ENCODE measurements at regions not wholly inside any gene's neighbourhood (a gene's known extent, or its start where the extent isn't known, plus 50 kb on each side); places are given as distances from the start of the nearest gene placed in this dataset.

- intact Hi-C loops (cut with DNase I; ENCODE audit: low total_unique reads), result no loop called here
- no peak for TF ChIP-seq POLR2AphosphoS5 (IDR thresholded peaks at IDR 0.05)
- TF ChIP-seq POLR2A (IDR thresholded peaks at IDR 0.05), result no peak
- no peak for TF ChIP-seq CTCF (IDR thresholded peaks at IDR 0.05 in 8 of 11, conservative IDR thresholded peaks at IDR 0.05 in 3 of 11)
- H3K4me1 ChIP-seq, result peaks cover 0 to 19% (median 9%) of the 10 kb centered on the region in 6 donors
Measured at GRCh38 chr20:4366076-4366475, 117.0 kb upstream of the ADRA1D start.

DNA sequence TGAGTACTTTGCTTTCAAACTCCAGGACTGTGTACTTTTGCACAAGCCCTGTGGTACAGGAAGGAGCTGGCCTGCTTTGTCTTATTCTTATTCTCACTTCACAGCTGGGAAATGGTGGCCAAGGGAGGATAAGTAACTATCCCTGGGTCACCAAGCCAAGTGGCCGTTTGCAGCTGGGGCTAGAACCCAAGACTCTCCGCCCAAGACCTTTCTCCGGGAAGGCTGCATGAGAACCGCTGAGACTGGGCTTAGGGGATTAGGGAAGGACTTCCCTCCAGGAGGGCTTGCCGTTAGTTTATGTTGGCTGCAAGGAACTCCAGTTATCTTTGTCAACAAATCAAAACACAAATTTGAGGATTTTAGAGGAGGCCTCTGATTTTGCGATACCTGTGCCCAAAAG lies 109.5 kb upstream of the ADRA1D start:
- Histone ChIP-seq H3K4me3 (no peak overlapping the region), H3K27ac (no peak overlapping the region), H3K9me3 (no peaks in the 10 kb centered on the region), H3K27me3 (replicated peaks in 1 of 7) (no peaks in the 10 kb centered on the region), H3K36me3 (no peaks in the 10 kb centered on the region), H3K4me1 (no peaks in the 10 kb centered on the region)
- TF ChIP-seq CTCF (IDR thresholded peaks at IDR 0.05 in 8 of 11, conservative IDR thresholded peaks at IDR 0.05 in 3 of 11) (no peak), POLR2A (IDR thresholded peaks at IDR 0.05) (no peak), POLR2AphosphoS5 (IDR thresholded peaks at IDR 0.05) (no peak)
- DNase-seq, result no peak
- 83 to 92% (median 89%) methylated on average over 6 of the region's 6 CpGs for WGBS, 5 donors
- intact Hi-C loops (cut with DNase I; ENCODE audit: low total_unique reads), result no loop called here

More at GRCh38 chr20:4366076-4366475, 117.0 kb upstream of the ADRA1D start:
- no peaks in the 10 kb centered on the region for H3K36me3 ChIP-seq
- WGBS, 5 donors, result 59 to 80% (median 75%) methylated on average over 1 of the region's 1 CpG
- H3K4me3 ChIP-seq, result no peak overlapping the region
- DNase-seq, result no peak
- no peak overlapping the region for H3K27ac ChIP-seq
- no peaks in the 10 kb centered on the region for H3K27me3 ChIP-seq (replicated peaks in 1 of 7)
- H3K9me3 ChIP-seq, result no peaks in the 10 kb centered on the region

DNA sequence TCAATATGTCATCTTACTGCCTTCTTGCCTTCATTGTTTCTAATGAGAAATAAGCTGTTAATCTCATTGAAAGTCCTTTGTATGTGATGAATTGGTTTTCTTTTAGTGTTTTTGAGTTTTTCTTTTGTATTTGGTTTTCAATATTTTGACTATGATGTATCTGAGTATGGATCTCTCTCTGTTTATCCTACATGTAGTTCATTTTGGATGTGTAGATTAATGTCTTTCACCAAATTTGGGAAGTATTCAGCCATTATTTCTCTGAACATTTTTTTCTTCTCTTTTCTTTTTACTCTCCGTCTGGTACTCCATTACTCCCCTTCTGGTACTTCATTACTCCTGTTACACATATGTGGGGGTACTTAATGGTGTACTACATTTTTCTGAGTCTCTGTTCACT lies 103.3 kb upstream of the ADRA1D start:
- no peaks in the 10 kb centered on the region for H3K4me1 ChIP-seq
- H3K36me3 ChIP-seq, result no peaks in the 10 kb centered on the region
- 90 to 100% (median 96%) methylated on average over 1 of the region's 1 CpG for WGBS, 5 donors
- no peak overlapping the region for H3K27ac ChIP-seq
- H3K9me3 ChIP-seq, result peaks cover 0 to 13% (median 12%) of the 10 kb centered on the region in 8 donors
- no peaks in the 10 kb centered on the region for H3K27me3 ChIP-seq (replicated peaks in 1 of 7)
- DNase-seq, result no peak
- H3K4me3 ChIP-seq, result no peak overlapping the region
- TF ChIP-seq CTCF (IDR thresholded peaks at IDR 0.05 in 8 of 11, conservative IDR thresholded peaks at IDR 0.05 in 3 of 11) (no peak), POLR2A (IDR thresholded peaks at IDR 0.05) (no peak), POLR2AphosphoS5 (IDR thresholded peaks at IDR 0.05) (no peak)
- intact Hi-C loops (cut with DNase I; ENCODE audit: low total_unique reads), result no loop called here

GRCh38 chr20:4350096-4350495 lies 101.0 kb upstream of the ADRA1D start:
- no peak overlapping the region for H3K4me3 ChIP-seq

More at GRCh38 chr20:4350096-4350495, 101.0 kb upstream of the ADRA1D start:
- Histone ChIP-seq H3K9me3 (peaks cover 0 to 13% (median 12%) of the 10 kb centered on the region in 8 donors), H3K36me3 (no peaks in the 10 kb centered on the region), H3K27ac (no peak overlapping the region), H3K27me3 (replicated peaks in 1 of 7) (no peaks in the 10 kb centered on the region), H3K4me1 (no peaks in the 10 kb centered on the region)
- DNase-seq, result no peak
- TF ChIP-seq POLR2A (IDR thresholded peaks at IDR 0.05), result no peak
- no peak for TF ChIP-seq CTCF (IDR thresholded peaks at IDR 0.05 in 8 of 11, conservative IDR thresholded peaks at IDR 0.05 in 3 of 11)
- no peak for TF ChIP-seq POLR2AphosphoS5 (IDR thresholded peaks at IDR 0.05)
- intact Hi-C loops (cut with DNase I; ENCODE audit: low total_unique reads), result no loop called here
- WGBS, 5 donors, result 79 to 90% (median 79%) methylated on average over 1 of the region's 1 CpG
